ENCODE measurements at regions not wholly inside any gene's neighbourhood (a gene's known extent, or its start where the extent isn't known, plus 50 kb on each side); places are given as distances from the start of the nearest gene placed in this dataset.

DNA sequence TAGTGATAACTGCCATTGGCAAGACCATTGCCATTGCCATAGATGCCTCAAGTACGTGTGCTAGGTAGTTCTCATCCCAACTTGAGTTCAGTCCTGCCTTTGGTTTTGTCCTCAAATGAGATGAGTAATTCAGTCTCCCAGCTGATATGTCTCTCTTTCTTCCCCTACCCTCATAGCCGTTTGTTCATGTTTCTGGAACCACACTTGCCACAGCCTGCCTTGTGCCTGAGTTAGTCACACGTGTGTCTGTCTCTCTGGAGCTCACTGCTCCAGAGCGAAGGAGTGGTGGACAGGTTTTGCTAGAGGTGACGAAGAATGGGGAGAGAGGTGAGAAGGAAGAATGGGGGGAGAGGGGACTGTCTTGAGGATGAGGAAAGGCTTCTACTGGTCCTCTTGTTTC lies 88.0 kb upstream of the IGF1R start:
- ChIA-PET POLR2A (interaction anchor here (0.7 kb wide), 1 partner anchor 1022 kb away, joined by 5 read pairs; no protein-coding TSS in a partner anchor), CTCF (no interaction called here)
- Mint-ChIP-seq H3K4me1 (ENCODE audit: low read depth, unreplicated experiment) (no peaks in the 10 kb centered on the region), H3K36me3 (ENCODE audit: insufficient read depth, unreplicated experiment) (no peaks in the 10 kb centered on the region), H3K27me3 (ENCODE audit: insufficient read depth, unreplicated experiment) (peaks cover 16% of the 10 kb centered on the region), H3K4me3 (ENCODE audit: unreplicated experiment) (no peak overlapping the region), H3K9me3 (ENCODE audit: unreplicated experiment) (no peaks in the 10 kb centered on the region), H3K27ac (ENCODE audit: unreplicated experiment) (no peak overlapping the region)
- DNase-seq, result no peak
- Histone ChIP-seq H3K4me1 (no peaks in the 10 kb centered on the region), H3K4me3 (ENCODE audit: low read depth, low read length) (no peak overlapping the region), H3K9me3 (no peaks in the 10 kb centered on the region), H3K36me3 (ENCODE audit: control insufficient read depth, insufficient read depth, low read length) (no peaks in the 10 kb centered on the region), H3K27me3 (replicated peaks; ENCODE audit: control insufficient read depth, insufficient read depth, low read length) (no peaks in the 10 kb centered on the region; the same call in 1 of the 2 replicates)
- intact Hi-C loops (cut with micrococcal nuclease; ENCODE audit: unreplicated experiment), result no loop called here
- TF ChIP-seq, protein P1, sequence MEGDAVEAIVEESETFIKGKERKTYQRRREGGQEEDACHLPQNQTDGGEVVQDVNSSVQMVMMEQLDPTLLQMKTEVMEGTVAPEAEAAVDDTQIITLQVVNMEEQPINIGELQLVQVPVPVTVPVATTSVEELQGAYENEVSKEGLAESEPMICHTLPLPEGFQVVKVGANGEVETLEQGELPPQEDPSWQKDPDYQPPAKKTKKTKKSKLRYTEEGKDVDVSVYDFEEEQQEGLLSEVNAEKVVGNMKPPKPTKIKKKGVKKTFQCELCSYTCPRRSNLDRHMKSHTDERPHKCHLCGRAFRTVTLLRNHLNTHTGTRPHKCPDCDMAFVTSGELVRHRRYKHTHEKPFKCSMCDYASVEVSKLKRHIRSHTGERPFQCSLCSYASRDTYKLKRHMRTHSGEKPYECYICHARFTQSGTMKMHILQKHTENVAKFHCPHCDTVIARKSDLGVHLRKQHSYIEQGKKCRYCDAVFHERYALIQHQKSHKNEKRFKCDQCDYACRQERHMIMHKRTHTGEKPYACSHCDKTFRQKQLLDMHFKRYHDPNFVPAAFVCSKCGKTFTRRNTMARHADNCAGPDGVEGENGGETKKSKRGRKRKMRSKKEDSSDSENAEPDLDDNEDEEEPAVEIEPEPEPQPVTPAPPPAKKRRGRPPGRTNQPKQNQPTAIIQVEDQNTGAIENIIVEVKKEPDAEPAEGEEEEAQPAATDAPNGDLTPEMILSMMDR (IDR thresholded peaks at IDR 0.05; ENCODE audit: insufficient read depth in 1 of 2, low read depth in 1 of 2, low read length in 1 of 2, severe bottlenecking in 1 of 2, unreplicated experiment in 1 of 2), result no peak
- no TSS peak for BruUV-seq (replicated peaks)

DNA sequence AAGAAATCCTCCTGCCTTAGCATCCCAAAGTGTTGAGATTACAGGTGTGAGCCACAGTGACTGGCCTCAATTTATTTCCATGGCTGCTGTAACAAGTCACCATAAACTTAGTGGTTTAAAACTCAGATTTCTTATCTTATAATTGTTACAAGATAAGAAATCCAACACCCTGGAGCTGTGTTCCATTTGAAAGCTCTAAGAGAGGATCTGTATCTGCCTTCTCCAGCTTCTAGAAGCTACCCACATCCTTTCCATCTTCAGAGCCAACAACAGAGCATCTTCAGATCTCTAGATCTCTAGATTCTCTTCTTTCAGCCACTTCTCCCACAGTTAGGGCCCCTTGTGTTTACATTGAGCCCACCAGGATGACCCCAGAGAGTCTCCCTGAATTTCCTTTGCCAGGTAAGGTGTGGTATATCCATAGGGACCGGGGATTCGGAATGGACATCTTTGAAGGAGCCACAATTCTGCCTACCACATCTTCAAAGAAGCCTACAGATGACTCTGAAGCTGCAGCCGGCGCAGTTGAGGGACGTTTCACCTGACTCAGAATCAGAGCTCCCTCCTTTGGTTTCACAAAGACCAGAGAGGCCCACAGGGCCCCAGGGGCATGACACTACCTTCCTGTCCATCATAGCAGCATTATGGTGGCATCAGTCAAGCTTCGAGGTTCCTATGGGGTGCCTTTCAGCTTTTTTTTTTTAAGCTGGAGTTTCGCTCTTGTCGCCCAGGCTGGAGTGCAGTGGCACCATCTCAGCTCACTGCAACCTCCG lies 87.0 kb upstream of the IGF1R start:
- DNase-seq, result no peak
- H3K36me3 Mint-ChIP-seq (ENCODE audit: insufficient read depth, unreplicated experiment), result no peaks in the 10 kb centered on the region
- POLR2A ChIA-PET, result no interaction called here
- no peaks in the 10 kb centered on the region for H3K4me1 Mint-ChIP-seq (ENCODE audit: low read depth, unreplicated experiment)
- H3K9me3 Mint-ChIP-seq (ENCODE audit: unreplicated experiment), result no peaks in the 10 kb centered on the region
- Histone ChIP-seq H3K9me3 (no peaks in the 10 kb centered on the region), H3K36me3 (ENCODE audit: control insufficient read depth, insufficient read depth, low read length) (no peaks in the 10 kb centered on the region), H3K4me3 (ENCODE audit: low read depth, low read length) (no peak overlapping the region), H3K27me3 (replicated peaks; ENCODE audit: control insufficient read depth, insufficient read depth, low read length) (no peaks in the 10 kb centered on the region; the same call in 1 of the 2 replicates), H3K4me1 (no peaks in the 10 kb centered on the region)
- intact Hi-C loops (cut with micrococcal nuclease; ENCODE audit: unreplicated experiment), result no loop called here
- no peak overlapping the region for H3K4me3 Mint-ChIP-seq (ENCODE audit: unreplicated experiment)
- TF ChIP-seq, protein P1 (IDR thresholded peaks at IDR 0.05; ENCODE audit: insufficient read depth in 1 of 2, low read depth in 1 of 2, low read length in 1 of 2, severe bottlenecking in 1 of 2, unreplicated experiment in 1 of 2), result no peak
- no peak overlapping the region for H3K27ac Mint-ChIP-seq (ENCODE audit: unreplicated experiment)
- peaks cover 16% of the 10 kb centered on the region for H3K27me3 Mint-ChIP-seq (ENCODE audit: insufficient read depth, unreplicated experiment)
- BruUV-seq (replicated peaks), result no TSS peak
- CTCF ChIA-PET, result no interaction called here

DNA sequence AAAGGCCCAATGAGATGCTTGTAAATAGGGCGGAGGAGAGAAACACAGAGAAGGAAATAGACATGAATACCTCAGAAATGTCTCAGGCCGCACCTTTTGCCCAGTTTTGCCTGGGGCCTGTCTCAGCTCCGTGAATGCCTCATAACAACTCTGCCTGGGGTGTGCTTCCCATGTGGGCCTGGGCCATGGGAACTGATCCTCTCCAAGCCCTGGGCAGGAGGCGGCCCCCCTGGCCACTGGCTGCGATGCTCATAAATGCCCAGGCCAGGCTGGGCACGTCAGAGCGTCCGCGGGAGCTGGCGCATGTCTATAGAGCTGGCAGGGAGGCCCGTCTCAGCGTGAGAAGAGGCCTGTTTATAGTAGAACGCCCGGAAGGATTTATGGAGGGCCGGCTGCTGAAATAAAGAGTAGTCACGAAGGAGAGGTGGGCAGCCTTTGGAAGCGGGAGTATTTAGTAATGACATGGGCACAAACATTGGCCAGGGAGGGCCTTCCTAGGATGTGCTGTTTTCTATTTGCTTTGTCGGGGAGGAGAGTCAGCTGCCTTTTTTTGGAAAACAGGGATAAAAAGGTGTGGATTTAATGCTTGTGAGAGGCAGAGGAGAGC lies 85.9 kb upstream of the IGF1R start:
- Histone ChIP-seq H3K4me1 (no peaks in the 10 kb centered on the region), H3K4me3 (ENCODE audit: low read depth, low read length) (no peak overlapping the region), H3K27me3 (replicated peaks; ENCODE audit: control insufficient read depth, insufficient read depth, low read length) (no peaks in the 10 kb centered on the region; the same call in 1 of the 2 replicates), H3K9me3 (no peaks in the 10 kb centered on the region), H3K36me3 (ENCODE audit: control insufficient read depth, insufficient read depth, low read length) (no peaks in the 10 kb centered on the region)
- H3K27ac Mint-ChIP-seq (ENCODE audit: unreplicated experiment), result peak overlapping the region; percentile 67
- ChIA-PET POLR2A (no interaction called here), CTCF (no interaction called here)
- no peaks in the 10 kb centered on the region for H3K4me1 Mint-ChIP-seq (ENCODE audit: low read depth, unreplicated experiment)
- BruUV-seq (replicated peaks), result no TSS peak
- TF ChIP-seq, protein P1 (IDR thresholded peaks at IDR 0.05; ENCODE audit: insufficient read depth in 1 of 2, low read depth in 1 of 2, low read length in 1 of 2, severe bottlenecking in 1 of 2, unreplicated experiment in 1 of 2), result no peak
- no peaks in the 10 kb centered on the region for H3K9me3 Mint-ChIP-seq (ENCODE audit: unreplicated experiment)
- H3K27me3 Mint-ChIP-seq (ENCODE audit: insufficient read depth, unreplicated experiment), result peaks cover 17% of the 10 kb centered on the region
- intact Hi-C loops (cut with micrococcal nuclease; ENCODE audit: unreplicated experiment), result no loop called here
- no peak overlapping the region for H3K4me3 Mint-ChIP-seq (ENCODE audit: unreplicated experiment)
- no peaks in the 10 kb centered on the region for H3K36me3 Mint-ChIP-seq (ENCODE audit: insufficient read depth, unreplicated experiment)
- no peak for DNase-seq

Data from Caco-2 (cell line).